GM18526 (cell line): ENCODE measurements at regions not wholly inside any gene's neighbourhood (a gene's known extent, or its start where the extent isn't known, plus 50 kb on each side); places are given as distances from the start of the nearest gene placed in this dataset.

Source experiments
- POLR2A ChIP-seq: IDR thresholded peaks from 3 replicates; pipeline ENCODE4 v1.6.1; 2011; ENCODE audit not compliant: insufficient read length; ENCODE audit errors: extremely low read depth

- no peak for TF ChIP-seq POLR2A
Measured at GRCh38 chr2:118554616-118555015, 292.8 kb downstream of the EN1 start.

- TF ChIP-seq POLR2A = no peak
Measured at GRCh38 chr2:118549503-118549902, 297.9 kb downstream of the EN1 start.

DNA sequence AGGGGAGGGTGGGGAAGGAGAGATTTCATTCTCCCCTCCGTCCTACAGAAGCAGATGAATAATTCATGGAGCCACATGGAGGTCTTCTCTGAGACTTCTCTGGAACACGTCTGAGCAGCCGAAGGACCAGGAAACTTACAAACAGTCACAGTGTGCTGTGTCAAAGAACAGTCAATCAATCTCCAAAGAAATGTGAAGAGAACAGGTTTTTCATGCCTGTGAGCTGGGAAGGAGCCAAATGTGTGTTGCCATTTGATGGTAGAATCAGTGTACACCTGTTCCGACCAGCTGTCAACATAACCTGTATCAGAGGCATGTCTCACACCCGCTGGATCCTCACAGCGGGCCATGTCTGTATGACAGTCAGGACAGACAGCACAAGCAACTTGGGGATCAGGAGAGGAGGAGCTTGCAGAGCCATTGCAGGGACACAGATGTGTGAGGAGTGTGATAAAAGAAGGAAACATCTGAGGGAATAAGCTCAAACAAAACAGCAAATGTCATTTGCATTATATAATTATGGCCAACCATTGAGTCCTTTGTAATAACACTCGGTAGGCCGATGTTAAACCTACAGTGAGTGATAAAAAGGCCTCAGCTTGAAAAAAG is 298.5 kb downstream of the EN1 start:
- TF ChIP-seq POLR2A = no peak

DNA sequence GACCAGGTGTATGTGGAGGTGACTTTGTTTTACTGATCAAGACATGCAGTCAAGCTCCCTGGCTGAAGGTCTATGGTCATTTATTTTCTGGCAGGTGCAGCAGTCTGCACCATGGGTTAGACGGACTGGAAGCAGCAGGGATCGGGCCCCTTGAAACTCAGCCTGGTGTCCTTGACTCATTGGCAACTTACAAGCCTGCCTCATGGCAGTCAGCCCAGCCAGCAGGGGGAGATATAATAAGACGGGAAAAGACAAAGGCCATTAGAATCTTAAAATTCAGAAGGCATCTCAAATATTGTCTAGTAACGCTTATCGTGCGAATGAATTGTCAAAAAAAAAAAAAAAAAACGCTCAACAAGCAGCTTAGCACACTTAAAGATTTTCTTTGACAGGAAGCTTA is 308.2 kb downstream of the EN1 start:
- TF ChIP-seq POLR2A = no peak

GRCh38 chr2:118536306-118536705 is 311.1 kb downstream of the EN1 start:
- TF ChIP-seq POLR2A = no peak

- no peak for TF ChIP-seq POLR2A
Measured at GRCh38 chr2:118535818-118536212, 311.6 kb downstream of the EN1 start.

DNA sequence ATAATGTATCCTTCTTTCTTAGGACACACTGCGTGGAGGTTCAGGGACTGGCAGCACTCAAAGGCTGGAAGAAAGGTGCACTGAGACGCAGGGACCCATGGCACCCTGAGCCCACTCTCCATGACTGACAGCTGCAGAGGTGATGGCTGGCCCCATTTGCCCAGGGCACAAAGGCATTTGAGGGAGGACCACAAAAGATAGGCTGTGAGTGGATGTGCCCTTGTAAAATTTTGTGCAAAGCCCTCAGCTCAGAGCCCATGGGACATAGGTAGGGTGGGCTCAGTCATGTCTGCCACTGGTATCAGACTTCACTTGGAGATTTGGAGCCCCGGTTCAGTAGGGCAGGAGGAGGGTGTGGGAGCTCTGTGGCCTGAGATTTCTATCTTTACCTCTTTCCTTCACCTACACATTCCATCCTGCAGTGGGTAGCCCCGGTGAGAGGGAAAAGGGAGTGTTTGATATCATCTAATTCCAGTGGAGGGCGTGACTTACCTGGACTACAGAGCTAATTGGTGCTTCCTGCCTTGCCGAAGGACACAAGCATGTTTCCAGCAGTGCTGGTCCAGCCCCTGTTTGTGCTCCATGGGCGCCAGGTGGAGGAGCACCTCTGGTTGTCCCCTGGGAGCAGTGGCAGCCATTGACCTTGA is 312.2 kb downstream of the EN1 start:
- TF ChIP-seq POLR2A = no peak

DNA sequence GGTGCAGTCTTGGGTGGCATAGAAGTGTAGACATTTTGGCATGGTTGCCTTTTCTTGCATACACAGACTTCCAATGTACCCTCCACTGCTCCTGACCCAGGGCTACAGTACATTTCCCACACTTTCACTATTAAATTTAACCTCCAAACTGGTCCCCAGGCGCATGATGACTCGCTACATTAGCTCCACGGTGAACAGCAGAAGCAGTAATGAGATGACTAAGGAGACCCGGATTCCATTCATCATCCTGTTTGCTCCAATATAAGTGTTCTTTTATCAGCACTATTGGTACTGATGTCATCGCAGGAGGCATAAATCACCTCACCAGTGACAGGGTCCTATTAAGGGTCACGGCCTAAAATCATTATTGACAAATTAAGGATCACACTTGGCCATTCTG is 316.5 kb downstream of the EN1 start:
- TF ChIP-seq POLR2A = no peak

GRCh38 chr2:118529908-118530599 is 317.4 kb downstream of the EN1 start:
- no peak for TF ChIP-seq POLR2A

GRCh38 chr2:118527571-118527970 is 319.9 kb downstream of the EN1 start:
- TF ChIP-seq POLR2A = no peak

DNA sequence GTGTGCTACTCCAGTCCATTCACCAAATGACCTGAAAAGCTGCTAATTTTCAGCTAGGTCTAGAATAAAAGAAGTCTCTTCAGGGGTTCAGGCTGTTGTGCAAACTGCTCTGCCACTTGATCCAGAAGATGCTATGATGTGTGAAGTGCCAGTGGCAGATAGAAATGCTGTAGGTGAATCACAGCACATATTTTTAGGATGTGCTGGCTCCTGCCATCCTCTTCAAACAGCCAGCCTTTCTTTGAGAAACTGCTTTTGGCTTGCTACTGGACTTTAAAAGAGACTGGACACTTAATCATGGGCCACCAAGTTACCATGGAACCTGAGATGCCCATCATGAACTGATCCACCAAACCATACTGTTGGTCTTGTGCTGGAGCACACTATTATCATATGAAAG is 322.1 kb downstream of the EN1 start:
- no peak for TF ChIP-seq POLR2A

DNA sequence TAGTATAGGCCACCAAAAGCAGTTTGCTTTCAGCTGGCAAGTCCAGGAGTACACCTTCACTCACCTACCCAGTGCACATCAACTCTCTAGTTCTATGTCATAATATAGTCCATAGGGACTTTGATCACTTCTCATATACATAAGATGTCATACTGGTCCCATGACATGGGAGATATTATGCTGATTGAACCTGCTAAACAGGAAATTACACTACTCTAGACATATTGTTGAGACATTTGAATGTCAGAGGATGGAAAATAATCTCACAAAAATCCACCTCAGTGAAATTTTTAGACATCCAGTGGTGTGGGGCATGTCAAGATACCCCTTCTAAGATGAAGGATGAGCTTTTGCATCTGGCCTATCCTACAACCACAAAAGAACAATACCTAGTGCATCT is 322.5 kb downstream of the EN1 start:
- TF ChIP-seq POLR2A = no peak

GRCh38 chr2:118523761-118524160 is 323.7 kb downstream of the EN1 start:
- no peak for TF ChIP-seq POLR2A

DNA sequence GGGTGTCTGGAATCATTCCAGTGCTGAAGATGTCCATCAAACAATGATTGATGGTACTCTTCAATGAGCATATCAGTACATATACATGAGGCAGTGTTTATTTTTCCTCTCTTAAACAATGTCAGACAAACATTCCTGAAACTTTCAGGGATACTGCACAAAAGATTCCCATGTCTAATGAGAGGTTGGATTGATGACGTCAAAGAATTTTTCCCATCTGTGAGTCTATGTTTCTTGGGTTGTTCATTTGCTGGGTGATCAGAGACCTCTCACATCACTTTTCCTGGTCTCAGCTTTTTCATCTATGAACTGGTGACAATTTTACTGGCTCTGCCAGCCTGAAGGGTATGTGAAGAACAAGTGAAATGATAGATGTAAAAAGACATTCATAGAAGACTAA is 325.5 kb downstream of the EN1 start:
- no peak for TF ChIP-seq POLR2A

DNA sequence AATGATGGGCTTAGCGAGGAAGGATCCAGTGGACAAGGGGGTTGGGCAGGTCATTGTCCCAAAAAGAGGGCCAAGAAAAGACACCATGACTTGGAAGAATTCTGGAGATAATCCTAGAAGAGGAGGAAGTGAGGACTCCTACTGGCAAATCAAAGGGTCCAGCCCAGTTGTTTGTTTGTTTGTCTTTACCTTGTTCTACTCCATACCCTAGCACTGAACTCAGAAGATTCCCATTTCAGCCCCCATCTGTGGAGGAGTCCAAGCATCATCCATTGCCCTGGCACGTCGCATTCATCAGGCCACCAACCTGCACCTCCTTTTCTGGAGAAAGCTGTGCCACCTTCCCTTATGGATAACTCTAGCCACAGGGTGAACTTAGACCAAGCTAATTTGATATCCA is 326.2 kb downstream of the EN1 start:
- TF ChIP-seq POLR2A = no peak

DNA sequence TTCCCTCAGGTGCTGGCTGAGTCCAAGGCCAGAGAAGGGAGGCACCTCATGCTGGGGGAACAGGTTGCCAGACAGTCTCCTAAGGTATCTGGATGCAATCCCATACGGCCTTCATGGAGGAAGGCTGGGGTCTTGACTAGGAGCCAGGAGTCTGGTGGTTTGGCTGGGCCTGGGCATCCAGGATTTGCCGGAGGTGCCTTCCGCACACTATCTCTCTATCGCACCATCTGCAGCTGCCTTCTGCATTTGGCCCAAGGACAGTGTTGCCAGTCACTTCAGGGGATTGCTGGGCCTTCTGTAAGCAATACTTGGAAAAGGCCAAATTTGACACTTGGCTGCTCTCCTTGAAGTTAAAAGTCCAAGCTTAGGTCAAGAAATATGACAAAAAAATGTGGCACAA is 327.2 kb downstream of the EN1 start:
- TF ChIP-seq POLR2A = no peak

DNA sequence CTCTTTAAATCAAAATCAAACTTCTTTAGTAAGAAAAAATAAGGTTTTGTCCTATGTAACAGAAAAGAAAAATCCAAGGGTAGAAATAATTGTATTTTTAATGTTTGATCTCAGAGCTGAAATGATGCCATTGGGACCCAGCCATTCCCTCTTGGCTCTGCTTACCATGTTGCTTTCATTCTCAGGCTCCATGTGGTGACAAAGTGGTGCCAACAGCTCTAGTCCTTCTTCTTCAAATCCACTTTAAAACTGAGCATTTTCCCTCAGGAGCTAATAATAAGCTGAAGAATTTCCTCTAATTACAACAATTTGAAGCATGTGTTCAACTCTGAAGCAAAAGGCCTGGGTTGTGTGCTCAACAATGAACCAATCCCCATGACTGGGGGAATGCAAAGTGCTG is 327.9 kb downstream of the EN1 start:
- TF ChIP-seq POLR2A = no peak
